ENCODE measurements at regions not wholly inside any gene's neighbourhood (a gene's known extent, or its start where the extent isn't known, plus 50 kb on each side); places are given as distances from the start of the nearest gene placed in this dataset.

DNA sequence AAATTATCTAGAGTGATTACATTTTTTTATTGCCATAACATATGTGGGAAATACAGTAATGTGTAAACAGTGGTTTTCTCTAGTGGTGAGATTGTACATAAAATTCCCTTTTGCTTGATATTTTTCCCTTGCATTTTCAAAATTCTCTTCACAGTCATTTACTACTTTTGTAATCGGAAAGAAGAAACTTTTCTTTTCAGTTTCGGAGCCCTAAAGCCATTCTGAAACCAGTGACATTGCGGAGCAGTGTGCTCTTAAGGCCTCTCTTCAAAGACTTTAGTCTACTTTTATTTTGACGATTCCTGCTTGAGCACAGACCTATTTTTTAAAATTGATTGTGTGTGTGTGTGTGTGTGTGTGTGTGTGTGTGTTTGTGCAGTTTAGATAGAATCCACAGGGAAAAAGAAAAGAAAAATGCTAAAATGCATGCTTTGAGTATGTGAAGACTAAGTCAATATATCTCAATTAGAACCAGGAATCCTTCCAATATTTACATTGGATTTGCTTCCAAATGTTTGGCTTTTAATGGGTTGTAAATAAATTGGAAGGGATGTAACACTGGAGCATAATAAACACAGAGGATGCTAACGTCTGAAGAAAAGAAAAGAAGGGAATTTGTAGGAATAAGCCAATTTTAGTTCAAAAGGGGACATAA is 357.4 kb downstream of the RND3 start:
- TF ChIP-seq, protein P1, sequence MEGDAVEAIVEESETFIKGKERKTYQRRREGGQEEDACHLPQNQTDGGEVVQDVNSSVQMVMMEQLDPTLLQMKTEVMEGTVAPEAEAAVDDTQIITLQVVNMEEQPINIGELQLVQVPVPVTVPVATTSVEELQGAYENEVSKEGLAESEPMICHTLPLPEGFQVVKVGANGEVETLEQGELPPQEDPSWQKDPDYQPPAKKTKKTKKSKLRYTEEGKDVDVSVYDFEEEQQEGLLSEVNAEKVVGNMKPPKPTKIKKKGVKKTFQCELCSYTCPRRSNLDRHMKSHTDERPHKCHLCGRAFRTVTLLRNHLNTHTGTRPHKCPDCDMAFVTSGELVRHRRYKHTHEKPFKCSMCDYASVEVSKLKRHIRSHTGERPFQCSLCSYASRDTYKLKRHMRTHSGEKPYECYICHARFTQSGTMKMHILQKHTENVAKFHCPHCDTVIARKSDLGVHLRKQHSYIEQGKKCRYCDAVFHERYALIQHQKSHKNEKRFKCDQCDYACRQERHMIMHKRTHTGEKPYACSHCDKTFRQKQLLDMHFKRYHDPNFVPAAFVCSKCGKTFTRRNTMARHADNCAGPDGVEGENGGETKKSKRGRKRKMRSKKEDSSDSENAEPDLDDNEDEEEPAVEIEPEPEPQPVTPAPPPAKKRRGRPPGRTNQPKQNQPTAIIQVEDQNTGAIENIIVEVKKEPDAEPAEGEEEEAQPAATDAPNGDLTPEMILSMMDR (IDR thresholded peaks at IDR 0.05; ENCODE audit: low read depth, low read length): no peak
- no peak for TF ChIP-seq EZH2phosphoT487 (IDR thresholded peaks at IDR 0.05; ENCODE audit: low read depth)
